GM12878 (cell line): ENCODE measurements at regions not wholly inside any gene's neighbourhood (a gene's known extent, or its start where the extent isn't known, plus 50 kb on each side); places are given as distances from the start of the nearest gene placed in this dataset.

ENCODE experiments used
- ATAC-seq: fragments of 200-7000 bp; cut with Tn5 transposase; 3 replicates; pipeline ENCODE4 v1.9.1; 2020; ENCODE audit warnings: mild to moderate bottlenecking, moderate library complexity
- BruUV-seq: library from RNA; stranded (reverse); fragments of 400-500 nt; replicated peaks from 2 replicates; lab custom pipeline; 2021; lab: Mats Ljungman, UMichigan
- CTCF ChIA-PET: fragments of 300-600 bp; sonication (Branson Sonifier 250); formaldehyde crosslinking; extraction: SDS; loops from one replicate; lab custom pipeline; 2021; ENCODE audit warnings: inconsistent platforms; lab: Yijun Ruan, JAX
- POLR2A ChIA-PET: fragments of 350-600 bp; formaldehyde crosslinking; extraction: SDS; loops from one replicate; lab custom pipeline; 2021; ENCODE audit warnings: inconsistent platforms; lab: Charles Lee
- RAD21 ChIA-PET: fragments of 300-600 bp; sonication (Branson Sonifier 250); formaldehyde crosslinking; loops from one replicate; lab custom pipeline; 2023; ENCODE audit warnings: antibody characterized with exemption; ENCODE audit not compliant: unreplicated experiment; lab: Charles Lee
- SMC1A ChIA-PET: fragments of 300-600 bp; sonication (Branson Sonifier 250); formaldehyde crosslinking; loops from one replicate; lab custom pipeline; 2023; ENCODE audit not compliant: unreplicated experiment, uncharacterized antibody; lab: Charles Lee
- DNase-seq: peaks from one replicate; pipeline ENCODE4 v3.0.0-alpha.2; 2011; ENCODE audit warnings: low read depth, low spot score
- FAIRE-seq: peaks from 3 replicates; lab custom pipeline; 2011; peaks lifted over from hg19 to GRCh38; lab: Jason Lieb, UNC
- H2AFZ ChIP-seq: 2 replicates; pipeline ENCODE4 v1.6.0; 2011; ENCODE audit warnings: low read depth, low read length, control low read depth; ENCODE audit not compliant: control insufficient read depth
- H3K27ac ChIP-seq: 2 replicates; pipeline ENCODE4 v1.5.1; 2011; ENCODE audit warnings: control low read depth; ENCODE audit not compliant: control insufficient read depth, insufficient read depth
- H3K27me3 ChIP-seq, 2 experiments: replicated peaks in 1 of 2; 2 replicates each; pipeline versions ENCODE4 v1.6.0 to v1.6.1; 2011; ENCODE audit warnings: low read length in 1 of 2; ENCODE audit not compliant: control insufficient read depth in 2 of 2, insufficient read depth in 2 of 2
- H3K36me3 ChIP-seq, 2 experiments: 2 replicates each; pipeline ENCODE4 v1.5.1; 2011; ENCODE audit warnings: low read length in 1 of 2; ENCODE audit not compliant: control insufficient read depth in 2 of 2, insufficient read depth in 2 of 2
- H3K4me1 ChIP-seq: 2 replicates; pipeline ENCODE4 v1.6.1; 2011; ENCODE audit warnings: mild to moderate bottlenecking, low read length, moderate library complexity, mixed read lengths; ENCODE audit not compliant: control insufficient read depth, insufficient read depth
- H3K4me2 ChIP-seq: 2 replicates; pipeline ENCODE4 v1.6.0; 2011; ENCODE audit warnings: control low read depth; ENCODE audit not compliant: control insufficient read depth, insufficient read depth
- H3K4me3 ChIP-seq: fragments of 200-600 bp; sonication (generic); 2 replicates; pipeline ENCODE4 v1.5.1; 2016
- H3K79me2 ChIP-seq: 2 replicates; pipeline ENCODE4 v1.6.0; 2011; ENCODE audit warnings: low read length; ENCODE audit not compliant: control insufficient read depth, insufficient read depth
- H3K9ac ChIP-seq: 2 replicates; pipeline ENCODE4 v1.8.0; 2011; ENCODE audit warnings: low read length, control low read depth, mixed read lengths; ENCODE audit not compliant: control insufficient read depth, insufficient read depth
- H3K9me3 ChIP-seq: replicated peaks from 3 replicates; pipeline ENCODE4 v1.5.1; 2011; ENCODE audit warnings: mild to moderate bottlenecking, low read length; ENCODE audit not compliant: control insufficient read depth, insufficient read depth
- H4K20me1 ChIP-seq: 2 replicates; pipeline ENCODE4 v1.6.0; 2011; ENCODE audit not compliant: control insufficient read depth, insufficient read depth
- CBX3 ChIP-seq: fragments of 200-600 bp; sonication (generic); IDR thresholded peaks from 2 replicates; pipeline ENCODE4 v1.6.1; 2016; ENCODE audit warnings: low read depth, borderline replicate concordance
- EZH2 ChIP-seq: IDR thresholded peaks from 2 replicates; pipeline ENCODE4 v1.6.1; 2012; ENCODE audit warnings: low read depth, mild to moderate bottlenecking, control low read depth, inconsistent platforms, low read length, borderline replicate concordance; ENCODE audit not compliant: control insufficient read depth
- NFYB ChIP-seq: IDR thresholded peaks from 2 replicates; pipeline ENCODE4 v1.6.1; 2011; ENCODE audit warnings: low read depth, mild to moderate bottlenecking, low read length, improper control_type of control experiment, moderate library complexity; ENCODE audit not compliant: insufficient read depth
- PML ChIP-seq: IDR thresholded peaks from 2 replicates; pipeline ENCODE4 v1.6.1; 2012; ENCODE audit warnings: low read length, inconsistent platforms
- STAT3 ChIP-seq: IDR thresholded peaks from 2 replicates; pipeline ENCODE4 v1.6.1; 2011; ENCODE audit warnings: low read depth, low read length, improper control_type of control experiment
- SUPT20H ChIP-seq: IDR thresholded peaks from 2 replicates; pipeline ENCODE4 v1.6.1; 2011; ENCODE audit warnings: low read depth, mild to moderate bottlenecking, low read length, moderate library complexity, borderline replicate concordance; ENCODE audit not compliant: control insufficient read depth
- WGBS: methylation state at CpG from one replicate; pipeline ENCODE4 v1.1.6; 2016; ENCODE audit warnings: low lambda C conversion rate; ENCODE audit not compliant: insufficient replicate concordance, insufficient coverage; ENCODE audit errors: missing lambda C conversion rate; 5-methylcytosine and 5-hydroxymethylcytosine counted together
- in situ Hi-C: fragments of 300-500 bp; cut with MboI; formaldehyde crosslinking; loops from 9 replicates; pipeline ENCODE4 v1.14.3; 2018; ENCODE audit warnings: mixed read lengths
- intact Hi-C: fragments of 100-400 bp; cut with micrococcal nuclease; formaldehyde crosslinking; loops from one replicate; pipeline ENCODE4 v1.14.2; 2022; ENCODE audit not compliant: unreplicated experiment
- TF ChIP-seq, protein P1 (sequence below): IDR thresholded peaks from 2 replicates; pipeline ENCODE4 v1.6.1; 2012; ENCODE audit warnings: low read length, inconsistent platforms
- TF ChIP-seq, protein P2 (sequence below): fragments of 450-650 bp; formaldehyde crosslinking; IDR thresholded peaks from 2 replicates; pipeline ENCODE4 v1.5.0; 2022; ENCODE audit warnings: mild to moderate bottlenecking, missing genetic modification characterization

DNA sequence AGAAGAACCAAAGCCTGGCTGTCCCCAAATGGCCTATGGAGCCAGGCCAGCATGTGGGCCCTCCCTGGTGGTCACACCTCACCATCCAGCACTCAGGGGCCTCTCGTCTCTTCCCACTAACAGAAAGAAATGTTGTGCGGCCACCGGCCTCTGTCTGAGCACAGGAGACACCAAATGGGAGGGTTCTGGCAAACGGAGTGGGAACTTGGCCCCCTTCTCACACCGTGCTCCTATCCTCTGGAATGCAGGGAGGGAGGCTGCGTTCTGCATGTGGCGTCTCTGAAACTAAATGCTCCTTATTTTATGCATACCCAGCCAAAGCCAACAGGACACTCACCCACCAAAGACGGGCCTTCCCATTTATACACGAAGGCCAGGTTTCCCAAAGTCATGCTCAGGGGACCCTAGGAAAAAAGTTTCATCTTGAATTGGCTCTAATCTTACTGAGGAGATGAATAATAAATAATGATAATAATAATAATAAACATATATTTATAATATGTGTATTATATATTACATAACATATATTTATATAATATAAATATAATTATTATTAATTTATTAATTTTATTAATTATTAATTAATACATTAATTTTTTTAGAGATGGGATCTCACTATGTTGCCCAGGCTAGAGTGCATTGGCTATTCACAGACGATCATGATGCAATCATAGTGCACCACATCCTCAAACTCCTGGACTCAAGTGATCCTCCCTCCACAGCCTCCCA is 102.4 kb downstream of the FOXF2 start:
- 46% methylated on average over 10 of the region's 10 CpGs for WGBS
- no peak for FAIRE-seq
- BruUV-seq = no TSS peak

More for the DNA sequence above, 102.4 kb downstream of the FOXF2 start:
- no peak overlapping the region for H3K27ac ChIP-seq
- H2AFZ ChIP-seq = no peak overlapping the region
- H3K27me3 ChIP-seq = no peaks in the 10 kb centered on the region
- no peak overlapping the region for H3K4me3 ChIP-seq
- in situ Hi-C loops = no loop called here
- no peaks in the 10 kb centered on the region for H3K36me3 ChIP-seq
- no peak overlapping the region for H3K9ac ChIP-seq
- RAD21 ChIA-PET = no interaction called here
- DNase-seq (no peak), ATAC-seq (no peak)
- CTCF ChIA-PET = interaction anchor here (1.2 kb wide), 1 partner anchor 61 kb away, joined by 3 read pairs; no protein-coding TSS in a partner anchor
- no peaks in the 10 kb centered on the region for H4K20me1 ChIP-seq
- no peaks in the 10 kb centered on the region for H3K79me2 ChIP-seq
- no peaks in the 10 kb centered on the region for H3K4me1 ChIP-seq
- TF ChIP-seq, protein P1, sequence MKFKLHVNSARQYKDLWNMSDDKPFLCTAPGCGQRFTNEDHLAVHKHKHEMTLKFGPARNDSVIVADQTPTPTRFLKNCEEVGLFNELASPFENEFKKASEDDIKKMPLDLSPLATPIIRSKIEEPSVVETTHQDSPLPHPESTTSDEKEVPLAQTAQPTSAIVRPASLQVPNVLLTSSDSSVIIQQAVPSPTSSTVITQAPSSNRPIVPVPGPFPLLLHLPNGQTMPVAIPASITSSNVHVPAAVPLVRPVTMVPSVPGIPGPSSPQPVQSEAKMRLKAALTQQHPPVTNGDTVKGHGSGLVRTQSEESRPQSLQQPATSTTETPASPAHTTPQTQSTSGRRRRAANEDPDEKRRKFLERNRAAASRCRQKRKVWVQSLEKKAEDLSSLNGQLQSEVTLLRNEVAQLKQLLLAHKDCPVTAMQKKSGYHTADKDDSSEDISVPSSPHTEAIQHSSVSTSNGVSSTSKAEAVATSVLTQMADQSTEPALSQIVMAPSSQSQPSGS = no peak
- no peak for TF ChIP-seq SUPT20H
- no peak for TF ChIP-seq CBX3
- TF ChIP-seq, protein P2, sequence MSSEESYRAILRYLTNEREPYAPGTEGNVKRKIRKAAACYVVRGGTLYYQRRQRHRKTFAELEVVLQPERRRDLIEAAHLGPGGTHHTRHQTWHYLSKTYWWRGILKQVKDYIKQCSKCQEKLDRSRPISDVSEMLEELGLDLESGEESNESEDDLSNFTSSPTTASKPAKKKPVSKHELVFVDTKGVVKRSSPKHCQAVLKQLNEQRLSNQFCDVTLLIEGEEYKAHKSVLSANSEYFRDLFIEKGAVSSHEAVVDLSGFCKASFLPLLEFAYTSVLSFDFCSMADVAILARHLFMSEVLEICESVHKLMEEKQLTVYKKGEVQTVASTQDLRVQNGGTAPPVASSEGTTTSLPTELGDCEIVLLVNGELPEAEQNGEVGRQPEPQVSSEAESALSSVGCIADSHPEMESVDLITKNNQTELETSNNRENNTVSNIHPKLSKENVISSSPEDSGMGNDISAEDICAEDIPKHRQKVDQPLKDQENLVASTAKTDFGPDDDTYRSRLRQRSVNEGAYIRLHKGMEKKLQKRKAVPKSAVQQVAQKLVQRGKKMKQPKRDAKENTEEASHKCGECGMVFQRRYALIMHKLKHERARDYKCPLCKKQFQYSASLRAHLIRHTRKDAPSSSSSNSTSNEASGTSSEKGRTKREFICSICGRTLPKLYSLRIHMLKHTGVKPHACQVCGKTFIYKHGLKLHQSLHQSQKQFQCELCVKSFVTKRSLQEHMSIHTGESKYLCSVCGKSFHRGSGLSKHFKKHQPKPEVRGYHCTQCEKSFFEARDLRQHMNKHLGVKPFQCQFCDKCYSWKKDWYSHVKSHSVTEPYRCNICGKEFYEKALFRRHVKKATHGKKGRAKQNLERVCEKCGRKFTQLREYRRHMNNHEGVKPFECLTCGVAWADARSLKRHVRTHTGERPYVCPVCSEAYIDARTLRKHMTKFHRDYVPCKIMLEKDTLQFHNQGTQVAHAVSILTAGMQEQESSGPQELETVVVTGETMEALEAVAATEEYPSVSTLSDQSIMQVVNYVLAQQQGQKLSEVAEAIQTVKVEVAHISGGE = no peak
- TF ChIP-seq STAT3 = no peak
- TF ChIP-seq PML = no peak
- no peak for TF ChIP-seq NFYB
- TF ChIP-seq EZH2 = no peak
- intact Hi-C loops = no loop called here
- H3K9me3 ChIP-seq = no peaks in the 10 kb centered on the region; the same call in 2 of the 3 replicates
- POLR2A ChIA-PET = no interaction called here
- H3K4me2 ChIP-seq = no peak overlapping the region
- SMC1A ChIA-PET = no interaction called here
